NCI-H1930 (cell line): ENCODE measurements at regions not wholly inside any gene's neighbourhood (a gene's known extent, or its start where the extent isn't known, plus 50 kb on each side); places are given as distances from the start of the nearest gene placed in this dataset.
"Not testable (repeated sequence)": the region's sequence is repeated elsewhere in the genome, so short reads cannot be mapped to it uniquely, and the experiment has no call there.

ENCODE experiments used
- DNase-seq, 2 experiments: peaks; one replicate each; lab custom pipeline; 2025; lab: John Stamatoyannopoulos, UW

DNA sequence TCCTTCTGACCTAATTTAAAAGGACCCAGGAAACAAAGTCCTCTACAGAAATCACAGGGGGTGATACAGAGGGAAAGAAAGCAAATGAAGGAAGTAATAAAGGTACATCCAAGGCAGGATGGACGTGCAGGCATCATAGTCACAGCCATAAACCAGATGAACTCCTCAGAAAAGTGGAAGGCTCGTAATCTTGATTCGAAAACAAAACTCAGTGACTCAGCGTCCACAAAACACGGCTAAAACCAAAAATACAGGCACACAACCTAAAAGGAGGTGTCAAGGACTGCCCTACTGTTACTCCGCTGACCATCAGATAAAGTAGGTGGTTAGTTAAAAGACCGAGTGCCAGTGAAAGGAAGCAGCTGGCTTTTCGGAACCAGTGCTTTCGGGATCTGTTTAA is 81.5 kb downstream of the TRIM69 start:
- DNase-seq, result not testable (repeated sequence)

DNA sequence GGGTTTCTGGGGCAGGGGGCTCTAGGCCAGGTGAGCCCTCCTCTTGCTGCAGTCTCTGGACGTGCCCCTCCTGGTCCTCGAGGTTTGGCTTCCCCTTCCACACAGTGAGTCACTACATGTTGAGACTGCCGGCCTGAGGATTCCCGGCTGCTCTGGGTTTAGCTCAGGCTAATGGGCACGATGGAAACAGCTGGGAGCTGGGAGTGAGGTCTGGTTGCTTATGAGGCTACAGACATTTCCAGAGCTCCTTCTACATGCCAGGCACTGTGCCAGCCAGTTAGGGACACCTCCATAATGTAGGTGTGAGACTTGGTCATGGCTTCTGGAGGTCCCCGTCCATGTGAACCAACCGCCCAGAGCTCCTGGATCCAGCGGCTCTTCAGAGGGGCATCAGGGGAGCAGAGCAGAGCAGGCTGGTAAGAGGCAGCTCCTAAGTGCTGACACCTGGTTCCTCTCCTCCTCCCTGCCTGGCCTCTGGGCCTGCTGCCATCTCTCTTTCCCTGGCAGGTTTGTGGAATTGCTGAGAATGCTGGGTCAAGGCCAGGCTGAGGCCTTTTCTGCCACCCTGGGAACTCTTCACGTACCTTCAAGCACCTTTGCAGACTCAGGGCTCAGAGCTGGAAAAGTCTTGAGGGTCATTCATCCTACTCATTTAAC is 83.1 kb downstream of the TRIM69 start:
- DNase-seq, result not testable (repeated sequence)

DNA sequence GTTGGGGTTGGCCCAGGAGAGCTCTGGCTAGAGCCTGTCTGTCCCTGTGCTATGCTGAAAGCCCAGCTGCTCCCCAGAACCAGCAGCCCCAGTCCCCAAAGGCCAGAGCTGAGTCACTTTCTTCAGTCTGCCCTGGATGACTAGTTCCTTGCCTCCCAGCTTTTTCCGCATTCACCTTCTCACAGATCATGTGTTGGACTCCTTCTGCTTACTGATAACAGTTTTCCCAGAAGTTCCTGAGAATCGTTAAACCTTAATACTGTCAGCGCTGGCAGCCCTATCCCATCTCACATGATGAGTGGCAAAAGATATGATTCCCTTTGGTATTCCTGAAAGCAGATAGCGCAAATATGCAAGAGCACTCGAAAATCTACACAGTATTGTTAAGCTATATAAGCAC is 84.2 kb downstream of the TRIM69 start:
- not testable (repeated sequence) for DNase-seq

DNA sequence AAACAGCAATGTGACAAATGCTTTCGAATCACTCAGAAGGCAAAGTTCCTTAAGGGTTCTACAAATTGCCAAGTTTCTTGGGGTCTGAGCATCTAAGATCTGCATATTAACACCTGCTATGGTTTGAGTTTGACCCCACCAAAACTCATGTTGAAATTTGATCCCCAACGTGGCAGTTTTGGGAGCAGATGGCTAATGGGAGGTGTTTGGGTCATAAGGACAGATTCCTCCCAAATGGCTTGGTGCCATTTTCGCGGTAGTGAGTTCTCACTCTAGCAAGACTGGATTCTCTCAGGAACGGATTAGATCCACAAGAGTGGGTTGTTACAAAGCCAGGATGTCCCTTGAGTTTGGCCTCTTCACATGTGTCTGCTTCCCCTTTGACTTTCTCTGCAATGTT is 84.6 kb downstream of the TRIM69 start:
- DNase-seq, result not testable (repeated sequence)

DNA sequence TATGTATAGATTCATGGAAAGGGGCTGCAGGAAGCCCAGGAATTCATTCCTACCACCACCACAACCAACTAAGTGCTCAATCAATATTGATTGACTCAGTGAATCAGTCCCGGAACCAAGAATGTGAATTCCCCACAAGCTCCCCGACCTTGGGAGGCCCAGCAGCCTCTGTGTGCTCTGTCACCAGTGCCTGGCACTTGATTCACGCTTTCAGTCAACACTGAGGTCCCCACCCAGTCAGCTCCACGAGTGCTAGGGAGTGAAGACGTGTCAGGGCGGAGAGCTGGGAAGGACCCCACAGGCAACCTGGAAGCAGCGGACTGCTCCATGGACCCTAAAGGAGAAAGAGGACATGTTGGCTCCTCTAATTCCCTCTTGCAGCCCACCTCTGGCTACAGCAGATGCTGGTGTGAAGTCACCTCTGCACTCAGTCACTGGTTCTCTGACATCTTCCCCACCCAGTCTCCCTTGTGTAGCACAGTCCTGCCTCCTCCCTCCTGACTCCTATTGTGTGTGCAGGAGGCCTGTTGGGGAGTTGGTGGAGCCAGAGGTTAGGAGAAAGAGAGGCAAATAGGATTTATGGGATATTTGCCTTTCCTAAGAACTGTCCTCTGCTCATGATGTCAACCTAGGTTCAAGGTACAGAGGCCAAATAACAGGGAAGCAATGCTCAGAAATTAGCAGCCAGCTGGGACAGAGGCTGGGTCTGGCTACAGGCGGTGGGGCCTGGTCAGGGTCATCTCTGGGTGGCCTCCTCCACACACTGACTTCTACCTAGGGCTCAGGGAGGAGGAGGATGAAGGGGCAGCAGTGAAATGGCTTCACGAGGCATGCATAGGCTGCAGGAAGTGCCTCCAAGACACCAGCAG is 88.2 kb downstream of the TRIM69 start:
- DNase-seq, result not testable (repeated sequence)

DNA sequence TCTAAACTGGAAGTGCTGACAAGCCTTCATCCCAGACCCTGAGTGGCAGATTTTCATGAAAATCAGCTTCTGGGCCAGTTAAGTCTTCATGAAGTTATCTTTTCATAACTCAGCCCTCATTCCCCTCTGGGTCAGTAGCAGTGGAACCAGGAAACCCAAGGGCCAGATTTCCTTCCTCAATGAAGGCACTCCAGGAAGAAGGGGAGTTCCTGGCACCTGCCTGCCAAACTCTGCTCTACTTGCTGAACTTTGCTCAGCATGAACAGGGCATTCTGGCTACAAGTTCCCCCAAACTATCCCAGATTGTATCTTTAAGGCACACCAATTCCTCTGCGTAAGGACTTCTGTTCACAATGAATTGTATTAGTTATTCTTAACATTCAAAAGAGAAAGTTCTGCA is 90.3 kb downstream of the TRIM69 start:
- not testable (repeated sequence) for DNase-seq

DNA sequence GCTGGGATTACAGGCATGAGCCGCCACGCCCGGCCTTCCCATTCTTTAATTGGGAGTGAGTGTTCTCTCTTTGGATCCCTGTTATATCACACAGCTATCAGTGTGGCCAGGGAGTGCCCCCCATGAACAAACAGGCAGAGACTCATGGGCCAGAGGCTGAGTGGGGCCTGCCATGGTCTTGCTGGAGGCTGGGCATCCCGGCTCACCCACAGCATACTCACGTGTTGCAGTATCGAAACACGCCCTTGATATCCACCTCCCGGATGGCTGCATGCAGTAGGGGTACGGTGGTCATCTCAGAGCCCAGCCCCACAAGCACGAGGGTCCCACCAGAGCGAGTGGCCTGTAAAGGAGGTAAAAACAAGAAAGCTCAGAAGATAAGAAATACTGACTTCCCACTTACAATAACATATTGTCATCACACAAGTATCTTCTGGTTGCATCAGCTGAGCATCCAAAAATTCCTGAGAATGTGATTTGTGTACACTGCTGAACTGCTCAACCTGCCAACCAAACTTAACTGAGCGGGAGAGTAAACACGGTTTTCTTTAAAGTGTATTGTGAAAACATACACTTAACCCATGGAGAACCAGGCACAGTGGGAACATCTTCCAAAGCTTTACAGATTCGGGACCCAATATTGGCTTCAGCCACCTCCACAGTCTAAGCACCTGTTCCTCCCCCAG is 92.0 kb downstream of the TRIM69 start:
- not testable (repeated sequence) for DNase-seq

DNA sequence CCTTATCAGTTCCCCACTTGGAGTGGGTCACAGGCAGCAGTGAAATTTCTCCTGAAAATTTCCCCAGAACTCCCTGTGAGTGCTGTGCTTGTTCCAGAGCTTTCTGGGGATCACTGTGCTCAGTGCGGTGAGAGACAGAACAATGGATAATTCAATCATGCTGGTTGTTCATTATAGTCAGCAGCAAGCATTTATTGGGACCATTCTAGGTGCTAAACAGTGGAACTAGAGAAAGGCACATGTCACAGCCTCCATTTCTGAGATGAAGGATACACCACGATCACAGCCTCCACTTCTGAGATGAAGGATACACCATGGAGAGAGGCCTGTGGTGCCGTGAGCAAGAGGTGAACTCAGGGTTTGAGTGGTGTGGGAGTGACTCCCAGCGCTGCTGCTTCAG is 92.8 kb downstream of the TRIM69 start:
- not testable (repeated sequence) for DNase-seq

- not testable (repeated sequence) for DNase-seq
Observed at GRCh38 chr15:44830692-44831408, 94.5 kb downstream of the TRIM69 start.

DNA sequence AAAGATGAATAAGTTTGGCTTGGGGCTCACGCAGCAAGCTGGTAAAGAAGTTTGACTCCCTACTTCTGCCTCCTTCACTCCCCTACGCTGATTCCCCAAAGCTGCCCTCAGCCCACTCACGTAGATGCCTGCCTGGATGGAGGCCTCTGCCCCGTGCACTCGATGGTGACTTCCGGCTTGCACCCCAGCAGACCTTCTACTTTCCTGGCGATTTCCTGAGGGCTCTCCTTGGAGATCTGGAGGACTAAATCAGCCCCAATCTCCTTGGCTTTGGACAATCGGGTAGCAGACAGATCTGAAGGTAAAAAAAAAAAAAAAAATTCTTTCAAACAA is 95.0 kb downstream of the TRIM69 start:
- DNase-seq, result not testable (repeated sequence)

DNA sequence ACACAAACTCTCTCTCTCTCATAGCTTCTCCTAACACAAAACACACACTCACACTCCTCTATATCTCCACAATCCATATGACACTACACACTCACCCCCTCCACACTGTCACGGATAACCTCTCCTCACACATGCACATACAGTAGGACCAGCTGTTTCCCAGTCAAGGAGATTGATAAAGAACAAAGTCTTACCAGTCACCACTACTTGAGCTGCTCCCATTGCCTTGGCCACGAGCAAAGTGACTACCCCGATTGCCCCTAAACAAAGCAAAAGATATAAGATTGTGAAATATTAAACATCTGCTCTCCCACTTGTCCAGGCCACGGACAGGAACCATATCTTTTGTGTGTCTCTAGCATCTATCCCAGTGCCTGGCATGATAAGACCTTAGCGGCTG is 95.8 kb downstream of the TRIM69 start:
- DNase-seq, result not testable (repeated sequence)

DNA sequence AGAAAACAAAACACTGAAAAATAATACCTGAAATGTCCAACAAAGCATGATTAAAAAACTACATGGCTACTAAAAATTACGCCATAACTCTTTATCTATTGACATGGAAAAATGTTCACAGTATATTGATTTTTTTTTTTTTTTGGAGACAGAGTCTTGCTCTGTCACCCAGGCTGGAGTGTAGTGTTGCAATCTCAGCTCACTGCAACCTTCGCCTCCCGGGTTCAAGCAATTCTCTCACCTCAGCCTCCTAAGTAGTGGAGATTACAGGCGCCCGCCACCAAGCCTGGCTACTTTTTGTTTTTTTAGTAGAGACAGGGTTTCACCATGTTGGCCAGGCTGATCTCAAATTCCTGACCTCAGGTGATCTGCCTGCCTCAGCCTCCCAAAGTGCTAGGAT is 96.8 kb downstream of the TRIM69 start:
- not testable (repeated sequence) for DNase-seq

DNA sequence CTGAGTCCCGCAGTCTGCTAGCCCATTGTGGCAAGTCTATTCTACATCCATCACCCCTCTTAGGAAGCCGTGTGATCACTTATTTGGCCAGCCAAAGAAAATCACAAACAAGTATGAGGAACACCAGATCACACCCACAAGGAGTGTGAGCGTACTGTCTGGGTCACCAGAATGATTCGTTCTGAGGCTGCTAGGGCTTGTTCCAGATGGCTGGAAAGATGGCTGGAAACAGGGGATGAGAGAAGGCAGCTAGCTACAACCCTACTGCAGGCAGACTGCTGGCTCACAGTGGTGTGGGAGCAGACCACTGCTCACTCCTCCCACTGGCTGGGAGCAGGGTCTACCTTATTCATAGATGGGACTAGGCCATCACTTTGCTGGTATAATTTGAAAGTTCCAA is 97.4 kb downstream of the TRIM69 start:
- DNase-seq, result not testable (repeated sequence)

- DNase-seq, result not testable (repeated sequence)
Observed at GRCh38 chr15:44835082-44835481, 98.8 kb downstream of the TRIM69 start.

GRCh38 chr15:44836094-44836493 is 99.8 kb downstream of the TRIM69 start:
- no peak for DNase-seq

DNA sequence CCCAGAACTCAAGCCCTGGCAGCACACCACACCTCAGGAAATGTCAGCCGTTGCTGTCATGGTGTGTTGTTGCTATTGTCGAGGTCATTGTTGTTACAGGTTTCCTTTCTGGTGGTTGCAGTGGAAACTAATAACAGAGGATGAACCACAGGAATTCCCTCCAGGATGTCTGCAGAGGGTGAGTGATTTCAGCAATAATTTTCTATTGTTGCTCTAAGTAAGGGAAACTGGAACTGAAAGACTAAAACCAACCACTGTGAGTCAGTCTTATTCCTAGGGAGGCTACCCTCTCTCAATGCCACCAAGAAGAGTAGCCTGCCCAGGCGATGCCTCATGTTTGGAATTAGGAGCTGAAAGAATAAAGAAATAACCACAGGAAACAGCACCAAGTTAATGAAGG is 102.6 kb downstream of the TRIM69 start:
- DNase-seq, result not testable (repeated sequence)

- DNase-seq, result not testable (repeated sequence)
Observed at GRCh38 chr15:44841762-44842161, 105.4 kb downstream of the TRIM69 start.

GRCh38 chr15:44842883-44843282 is 106.6 kb downstream of the TRIM69 start:
- not testable (repeated sequence) for DNase-seq

DNA sequence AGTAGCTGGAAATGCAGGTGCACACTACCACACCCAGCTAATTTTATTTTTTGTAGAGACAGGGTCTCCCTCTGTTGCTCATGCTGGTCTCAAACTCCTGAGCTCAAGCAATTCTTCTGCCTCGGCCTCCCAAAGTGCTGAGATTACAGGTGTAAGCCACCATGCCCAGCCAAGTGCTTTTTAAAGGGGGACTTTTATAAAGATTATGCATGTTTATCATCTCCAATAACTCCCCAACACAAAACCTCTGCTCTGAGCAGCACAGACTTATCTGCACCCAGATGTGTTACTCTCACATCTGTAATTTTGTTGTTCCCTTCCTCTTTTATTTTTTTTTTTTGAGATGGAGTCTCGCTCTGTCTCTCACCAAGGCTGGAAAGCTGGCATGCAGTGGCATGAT is 108.6 kb downstream of the TRIM69 start:
- not testable (repeated sequence) for DNase-seq

DNA sequence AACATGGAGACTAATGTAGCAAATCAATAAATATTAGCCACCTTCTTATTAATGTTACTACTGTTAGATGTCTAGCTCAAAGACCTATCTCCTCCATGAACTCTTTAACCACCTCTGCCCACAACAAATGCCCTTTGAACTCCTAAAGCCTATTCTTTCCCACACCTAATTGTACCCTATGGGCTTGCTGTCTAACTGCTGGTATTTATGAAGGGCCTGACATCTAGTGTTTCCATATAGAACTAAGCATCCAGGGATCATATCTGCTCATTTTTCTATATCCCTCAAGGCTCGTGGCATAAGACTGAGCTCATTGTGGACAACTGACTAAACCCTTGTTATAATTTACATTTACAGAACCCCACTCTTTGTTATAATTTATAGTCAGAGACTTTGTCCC is 109.8 kb downstream of the TRIM69 start:
- DNase-seq, result not testable (repeated sequence)

GRCh38 chr15:44847555-44847954 is 108.9 kb upstream of the TERB2 start:
- DNase-seq, result not testable (repeated sequence)

DNA sequence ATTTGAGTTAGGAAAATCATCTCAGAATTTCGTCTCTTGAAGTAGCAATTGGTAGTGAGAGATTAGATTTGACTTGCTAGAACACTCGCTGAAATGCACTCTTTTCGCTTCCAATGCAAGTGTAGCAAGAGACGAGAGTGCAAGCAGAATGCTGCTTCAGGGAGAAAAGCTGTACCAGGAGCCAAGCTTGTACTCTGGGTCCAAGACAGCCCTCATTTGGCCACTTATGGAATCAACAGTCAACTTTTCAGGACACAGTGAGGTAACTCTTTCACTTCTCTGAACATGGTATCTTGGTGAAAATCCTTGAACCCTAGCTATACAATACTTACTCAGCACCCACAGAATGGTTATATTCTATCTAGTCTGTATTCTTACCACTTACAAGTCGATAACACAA is 107.6 kb upstream of the TERB2 start:
- not testable (repeated sequence) for DNase-seq
